Thyroid gland (tissue), 4 donors: ENCODE measurements at regions not wholly inside any gene's neighbourhood (a gene's known extent, or its start where the extent isn't known, plus 50 kb on each side); places are given as distances from the start of the nearest gene placed in this dataset.

ENCODE experiments used
- DNase-seq, 2 donors: peaks; one replicate each; pipeline ENCODE4 v3.0.0-alpha.2; 2019
- H3K27ac ChIP-seq, 3 donors: fragments of 200-600 bp; sonication (generic); 1 replicate in 2 of 3; 2 replicates in 1 of 3; pipeline ENCODE4 v1.5.1; 2016 to 2019; ENCODE audit warnings: mild to moderate bottlenecking in 1 of 3, moderate library complexity in 1 of 3
- H3K27me3 ChIP-seq: fragments of 200-600 bp; sonication (generic); one replicate; pipeline ENCODE4 v1.5.1; 2019
- H3K36me3 ChIP-seq, 2 donors: fragments of 200-600 bp; sonication (generic); one replicate each; pipeline ENCODE4 v1.5.1; 2016 to 2019
- H3K4me1 ChIP-seq, 2 donors: fragments of 200-600 bp; sonication (generic); one replicate each; pipeline ENCODE4 v1.5.1; 2017 to 2019
- H3K4me3 ChIP-seq, 3 donors: fragments of 200-600 bp; sonication (generic); replicated peaks in 1 of 3; 1 replicate in 2 of 3; 2 replicates in 1 of 3; pipeline ENCODE4 v1.5.1; 2016; ENCODE audit warnings: mild to moderate bottlenecking in 1 of 3
- H3K9me3 ChIP-seq: fragments of 200-600 bp; sonication (generic); one replicate; pipeline ENCODE4 v1.5.1; 2017
- CTCF ChIP-seq, 6 experiments: fragments of 200-600 bp in 3 of 6; fragments of 450-650 bp in 3 of 6; sonication (generic) in 3 of 6; IDR thresholded peaks; one replicate each; pipeline ENCODE4 v1.5.1; 2016 to 2019; ENCODE audit warnings: antibody characterized with exemption in 6 of 6, mild to moderate bottlenecking in 2 of 6, inconsistent platforms in 1 of 6, moderate library complexity in 1 of 6
- POLR2A ChIP-seq, 2 donors: fragments of 450-650 bp; IDR thresholded peaks; one replicate each; pipeline ENCODE4 v1.6.1; 2017; ENCODE audit warnings: antibody characterized with exemption in 2 of 2, mild to moderate bottlenecking in 2 of 2, moderate library complexity in 1 of 2
- WGBS, 2 donors: methylation state at CpG; one replicate each; pipeline ENCODE4 v1.1.5; 2017; 5-methylcytosine and 5-hydroxymethylcytosine counted together
- intact Hi-C: fragments of 100-400 bp; cut with DNase I; formaldehyde crosslinking; loops from one replicate; pipeline ENCODE4 v1.15.1; 2023

- H3K4me3 ChIP-seq: no peak overlapping the region
- intact Hi-C loops: no loop called here
- WGBS, 2 donors: 84 to 86% methylated on average over 16 of the region's 16 CpGs
These were observed 368.2 kb upstream of the TSHZ3 start for GRCh38 chr19:31717269-31717923.

GRCh38 chr19:31718032-31718431 lies 368.8 kb upstream of the TSHZ3 start:
- Histone ChIP-seq H3K27ac (no peak overlapping the region), H3K4me3 (no peak overlapping the region), H3K36me3 (no peaks in the 10 kb centered on the region), H3K9me3 (no peaks in the 10 kb centered on the region), H3K4me1 (no peaks in the 10 kb centered on the region), H3K27me3 (no peaks in the 10 kb centered on the region)
- DNase-seq: no peak
- intact Hi-C loops: no loop called here
- TF ChIP-seq CTCF (IDR thresholded peaks at IDR 0.05) (no peak), POLR2A (IDR thresholded peaks at IDR 0.05) (no peak)
- WGBS, 2 donors: 72 to 82% methylated on average over 6 of the region's 6 CpGs

More at GRCh38 chr19:31717269-31717923, 368.2 kb upstream of the TSHZ3 start:
- no peak overlapping the region for H3K27ac ChIP-seq
- no peaks in the 10 kb centered on the region for H3K27me3 ChIP-seq
- H3K36me3 ChIP-seq: no peaks in the 10 kb centered on the region
- H3K4me1 ChIP-seq: no peaks in the 10 kb centered on the region
- H3K9me3 ChIP-seq: no peaks in the 10 kb centered on the region
- TF ChIP-seq CTCF (IDR thresholded peaks at IDR 0.05) (no peak), POLR2A (IDR thresholded peaks at IDR 0.05) (no peak)
- DNase-seq: no peak

GRCh38 chr19:31718898-31719297 lies 369.7 kb upstream of the TSHZ3 start:
- Histone ChIP-seq H3K4me3 (no peak overlapping the region), H3K4me1 (no peaks in the 10 kb centered on the region), H3K27me3 (no peaks in the 10 kb centered on the region), H3K27ac (no peak overlapping the region), H3K9me3 (no peaks in the 10 kb centered on the region), H3K36me3 (no peaks in the 10 kb centered on the region)
- no peak for TF ChIP-seq POLR2A (IDR thresholded peaks at IDR 0.05)
- TF ChIP-seq CTCF (IDR thresholded peaks at IDR 0.05): no peak
- WGBS, 2 donors: 67 to 89% methylated on average over 10 of the region's 10 CpGs
- intact Hi-C loops: no loop called here
- DNase-seq: no peak

- H3K36me3 ChIP-seq: no peaks in the 10 kb centered on the region
- no peak overlapping the region for H3K4me3 ChIP-seq
- 73 to 89% methylated on average over 1 of the region's 1 CpG for WGBS, 2 donors
- TF ChIP-seq POLR2A (IDR thresholded peaks at IDR 0.05) (no peak), CTCF (IDR thresholded peaks at IDR 0.05) (no peak)
- no peak overlapping the region for H3K27ac ChIP-seq
- no peaks in the 10 kb centered on the region for H3K4me1 ChIP-seq
- no peaks in the 10 kb centered on the region for H3K27me3 ChIP-seq
- intact Hi-C loops: no loop called here
- H3K9me3 ChIP-seq: no peaks in the 10 kb centered on the region
- no peak for DNase-seq
These were observed 373.9 kb upstream of the TSHZ3 start for GRCh38 chr19:31723101-31723500.

- Histone ChIP-seq H3K36me3 (no peaks in the 10 kb centered on the region), H3K27me3 (no peaks in the 10 kb centered on the region), H3K27ac (no peak overlapping the region), H3K4me3 (no peak overlapping the region), H3K4me1 (no peaks in the 10 kb centered on the region), H3K9me3 (no peaks in the 10 kb centered on the region)
- 61 to 66% methylated on average over 3 of the region's 3 CpGs for WGBS, 2 donors
- no peak for TF ChIP-seq POLR2A (IDR thresholded peaks at IDR 0.05)
- TF ChIP-seq CTCF (IDR thresholded peaks at IDR 0.05): no peak
- DNase-seq: no peak
- intact Hi-C loops: no loop called here
These were observed 375.8 kb upstream of the TSHZ3 start for GRCh38 chr19:31725051-31725450.
